HepG2 (cell line): ENCODE measurements at regions not wholly inside any gene's neighbourhood (a gene's known extent, or its start where the extent isn't known, plus 50 kb on each side); places are given as distances from the start of the nearest gene placed in this dataset.

ENCODE experiments used
- ATAC-seq: fragments of 200-7000 bp; cut with Tn5 transposase; 3 replicates; pipeline ENCODE4 v1.9.1; 2020; ENCODE audit warnings: mild to moderate bottlenecking, moderate library complexity
- BruUV-seq: library from RNA; stranded (reverse); fragments of 400-500 nt; replicated peaks from 2 replicates; lab custom pipeline; 2021; lab: Mats Ljungman, UMichigan
- CTCF ChIA-PET: fragments of 300-600 bp; formaldehyde crosslinking; extraction: SDS; loops from one replicate; lab custom pipeline; 2021; ENCODE audit warnings: low total read pairs, inconsistent platforms, low intra/inter-chr PET ratio; lab: Yijun Ruan, JAX
- POLR2A ChIA-PET: fragments of 350-600 bp; sonication (Branson Sonifier 250); formaldehyde crosslinking; loops from one replicate; lab custom pipeline; 2020; ENCODE audit warnings: antibody characterized with exemption, inconsistent platforms; lab: Yijun Ruan, JAX
- DNase-seq: peaks from one replicate; pipeline ENCODE4 v3.0.0-alpha.2; 2015; ENCODE audit warnings: low spot score
- FAIRE-seq: peaks from 3 replicates; lab custom pipeline; 2011; peaks lifted over from hg19 to GRCh38; lab: Jason Lieb, UNC
- H2AFZ ChIP-seq: one replicate; pipeline ENCODE4 v1.6.1; 2011; ENCODE audit warnings: low read length, inconsistent platforms
- H3K27ac ChIP-seq: fragments of 300-600 bp; 3 replicates; pipeline ENCODE4 v1.8.0; 2011; ENCODE audit warnings: mixed run types, mild to moderate bottlenecking, mixed read lengths, low read length, inconsistent platforms; ENCODE audit not compliant: insufficient read depth; ENCODE audit errors: extremely low read length
- H3K27me3 ChIP-seq, 2 experiments: fragments of 200-600 bp in 1 of 2; 2 replicates in 1 of 2; 3 replicates in 1 of 2; pipeline versions ENCODE4 v1.6.0 to v1.8.0; 2011; ENCODE audit warnings: low read length in 2 of 2, mild to moderate bottlenecking in 2 of 2, moderate library complexity in 2 of 2, inconsistent platforms in 1 of 2; ENCODE audit not compliant: insufficient read depth in 2 of 2, control insufficient read depth in 1 of 2
- H3K36me3 ChIP-seq, 2 experiments: fragments of 200-600 bp in 1 of 2; replicated peaks in 1 of 2; 2 replicates in 1 of 2; 3 replicates in 1 of 2; pipeline versions ENCODE4 v1.5.1 to v1.8.0; 2011; ENCODE audit warnings: low read length in 2 of 2, inconsistent platforms in 1 of 2; ENCODE audit not compliant: insufficient read depth in 2 of 2, control insufficient read depth in 1 of 2
- H3K4me1 ChIP-seq: 2 replicates; pipeline ENCODE4 v1.5.1; 2012; ENCODE audit warnings: low read length, inconsistent platforms; ENCODE audit not compliant: insufficient read depth
- H3K4me2 ChIP-seq: 2 replicates; pipeline ENCODE4 v1.6.0; 2011; ENCODE audit warnings: low read depth, low read length, inconsistent platforms
- H3K4me3 ChIP-seq, 3 experiments: fragments of 200-600 bp in 1 of 3; sonication (generic), shearing (Covaris generic) in 1 of 3; replicated peaks in 1 of 3; 2 replicates each; pipeline ENCODE4 v1.5.1; 2011 to 2016; ENCODE audit warnings: low read length in 3 of 3, inconsistent platforms in 2 of 3, low read depth in 2 of 3, mild to moderate bottlenecking in 2 of 3, control low read depth in 1 of 3, mixed read lengths in 1 of 3; ENCODE audit not compliant: insufficient read depth in 1 of 3
- H3K79me2 ChIP-seq: one replicate; pipeline ENCODE4 v1.6.1; 2011; ENCODE audit warnings: low read length, inconsistent platforms; ENCODE audit not compliant: insufficient read depth
- H3K9ac ChIP-seq: 2 replicates; pipeline ENCODE4 v1.6.0; 2011; ENCODE audit warnings: mild to moderate bottlenecking, low read depth, low read length, inconsistent platforms; ENCODE audit not compliant: insufficient read depth
- H3K9me3 ChIP-seq: 2 replicates; pipeline ENCODE4 v1.5.1; 2012; ENCODE audit warnings: mild to moderate bottlenecking, low read length
- H4K20me1 ChIP-seq: 2 replicates; pipeline ENCODE4 v1.6.0; 2011; ENCODE audit warnings: inconsistent platforms, mild to moderate bottlenecking, low read length, moderate library complexity; ENCODE audit not compliant: insufficient read depth
- BORCS8-MEF2B ChIP-seq: sonication (generic); formaldehyde crosslinking; IDR thresholded peaks from 2 replicates; pipeline ENCODE4 v1.8.0; 2022; ENCODE audit warnings: mild to moderate bottlenecking, missing genetic modification reagents
- IKZF4 ChIP-seq: sonication (generic); formaldehyde crosslinking; IDR thresholded peaks from 2 replicates; pipeline ENCODE4 v1.5.1; 2020; ENCODE audit warnings: borderline replicate concordance, mild to moderate bottlenecking, low read depth, missing genetic modification reagents; ENCODE audit errors: not compliant biosample characterization
- IRF2 ChIP-seq: IDR thresholded peaks from 2 replicates; pipeline ENCODE4 v1.6.1; 2018; ENCODE audit warnings: missing genetic modification reagents, missing compliant biosample characterization
- KDM1A ChIP-seq: IDR thresholded peaks from 2 replicates; pipeline ENCODE4 v1.6.1; 2016; ENCODE audit warnings: missing compliant biosample characterization
- PRDM4 ChIP-seq: sonication (generic); formaldehyde crosslinking; IDR thresholded peaks from 2 replicates; pipeline ENCODE4 v1.9.0; 2021; ENCODE audit warnings: missing genetic modification reagents, borderline replicate concordance
- TBX3 ChIP-seq: fragments of 450-650 bp; IDR thresholded peaks from 2 replicates; pipeline ENCODE4 v1.6.1; 2017; ENCODE audit warnings: antibody characterized with exemption, mild to moderate bottlenecking, inconsistent platforms, borderline replicate concordance
- ZBTB43 ChIP-seq: sonication (generic); formaldehyde crosslinking; conservative IDR thresholded peaks from 2 replicates; pipeline ENCODE4 v1.4.0; 2020; ENCODE audit warnings: missing genetic modification reagents
- ZNF124 ChIP-seq: sonication (generic); formaldehyde crosslinking; IDR thresholded peaks from 2 replicates; pipeline ENCODE4 v1.4.0; 2020; ENCODE audit warnings: missing genetic modification reagents
- ZNF17 ChIP-seq: sonication (generic); formaldehyde crosslinking; IDR thresholded peaks from 2 replicates; pipeline ENCODE4 v1.5.0; 2020; ENCODE audit warnings: mild to moderate bottlenecking, missing genetic modification reagents
- ZNF337 ChIP-seq: sonication (generic); formaldehyde crosslinking; IDR thresholded peaks from 2 replicates; pipeline ENCODE4 v1.5.1; 2020; ENCODE audit warnings: missing genetic modification reagents, low read depth, mild to moderate bottlenecking, borderline replicate concordance
- ZNF562 ChIP-seq: sonication (generic); formaldehyde crosslinking; IDR thresholded peaks from 2 replicates; pipeline ENCODE4 v1.8.0; 2022; ENCODE audit warnings: missing genetic modification reagents, borderline replicate concordance
- in situ Hi-C: cut with HindIII; loops from 2 replicates; pipeline ENCODE4 v1.10.0; 2017; ENCODE audit warnings: low pct_unique_long_range_greater_than_20kb; ENCODE audit not compliant: extremely low pct_ligation_motif_present
- intact Hi-C: fragments of 100-400 bp; cut with micrococcal nuclease; formaldehyde crosslinking; loops from one replicate; pipeline ENCODE4 v1.10.0; 2022; ENCODE audit not compliant: unreplicated experiment

GRCh38 chr11:91041626-91042025 is 818.8 kb upstream of the CHORDC1 start:
- H3K9me3 ChIP-seq, result no peaks in the 10 kb centered on the region
- H4K20me1 ChIP-seq, result no peaks in the 10 kb centered on the region
- DNase-seq (no peak), FAIRE-seq (no peak), ATAC-seq (no peak)
- no peak overlapping the region for H3K27ac ChIP-seq
- intact Hi-C loops (no loop called here), in situ Hi-C loops (no loop called here)
- no peaks in the 10 kb centered on the region for H3K79me2 ChIP-seq
- no TSS peak for BruUV-seq
- no peaks in the 10 kb centered on the region for H3K27me3 ChIP-seq
- ChIA-PET POLR2A (no interaction called here), CTCF (no interaction called here)
- TF ChIP-seq ZNF124 (CRISPR knock-in tag), result no peak
- no peak for TF ChIP-seq ZNF337 (CRISPR knock-in tag)
- TF ChIP-seq IRF2 (CRISPR knock-in tag), result no peak
- TF ChIP-seq IKZF4 (CRISPR knock-in tag), result no peak
- TF ChIP-seq PRDM4 (CRISPR knock-in tag), result no peak
- no peak for TF ChIP-seq ZBTB43 (CRISPR knock-in tag)
- TF ChIP-seq ZNF562 (CRISPR knock-in tag), result no peak
- TF ChIP-seq KDM1A (CRISPR knock-in tag), result no peak
- no peak for TF ChIP-seq BORCS8-MEF2B (CRISPR knock-in tag)
- no peak for TF ChIP-seq TBX3
- TF ChIP-seq ZNF17 (CRISPR knock-in tag), result no peak
- H3K4me2 ChIP-seq, result no peak overlapping the region
- no peaks in the 10 kb centered on the region for H3K4me1 ChIP-seq
- H3K4me3 ChIP-seq, result no peak overlapping the region
- H3K9ac ChIP-seq, result no peak overlapping the region
- H2AFZ ChIP-seq, result no peak overlapping the region
- H3K36me3 ChIP-seq, result no peaks in the 10 kb centered on the region
